HEK293T (cell line): ENCODE measurements at regions not wholly inside any gene's neighbourhood (a gene's known extent, or its start where the extent isn't known, plus 50 kb on each side); places are given as distances from the start of the nearest gene placed in this dataset.
"Not testable (repeated sequence)": the region's sequence is repeated elsewhere in the genome, so short reads cannot be mapped to it uniquely, and the experiment has no call there.

Experiments used
- CTCF ChIA-PET: fragments of 350-600 bp; formaldehyde crosslinking; extraction: SDS; loops from one replicate; lab custom pipeline; 2021; ENCODE audit warnings: antibody characterized with exemption, inconsistent platforms; lab: Yijun Ruan, JAX
- POLR2A ChIA-PET: fragments of 350-600 bp; formaldehyde crosslinking; extraction: SDS; loops from one replicate; lab custom pipeline; 2020; ENCODE audit warnings: antibody characterized with exemption, inconsistent platforms; lab: Yijun Ruan, JAX
- DNase-seq: peaks from one replicate; pipeline ENCODE4 v3.0.0; 2012; ENCODE audit warnings: mixed read lengths; ENCODE audit errors: extremely low spot score
- ARNT ChIP-seq: fragments of 450-650 bp; IDR thresholded peaks from 2 replicates; pipeline ENCODE4 v1.6.1; 2017; ENCODE audit warnings: mild to moderate bottlenecking
- BHLHE40 ChIP-seq: fragments of 450-650 bp; IDR thresholded peaks from 2 replicates; pipeline ENCODE4 v1.6.1; 2016; ENCODE audit warnings: mild to moderate bottlenecking, moderate library complexity, borderline replicate concordance
- CTBP1 ChIP-seq: fragments of 450-650 bp; IDR thresholded peaks from 2 replicates; pipeline ENCODE4 v1.6.1; 2016; ENCODE audit warnings: borderline replicate concordance
- ELF4 ChIP-seq: fragments of 450-650 bp; IDR thresholded peaks from 2 replicates; pipeline ENCODE4 v1.6.1; 2017; ENCODE audit warnings: antibody characterized with exemption
- FOXA1 ChIP-seq: fragments of 450-650 bp; IDR thresholded peaks from 2 replicates; pipeline ENCODE4 v1.6.1; 2016; ENCODE audit warnings: mild to moderate bottlenecking
- FOXK2 ChIP-seq: fragments of 450-650 bp; IDR thresholded peaks from 2 replicates; pipeline ENCODE4 v1.6.1; 2016; ENCODE audit warnings: mild to moderate bottlenecking
- FOXM1 ChIP-seq: fragments of 450-650 bp; IDR thresholded peaks from 2 replicates; pipeline ENCODE4 v1.6.1; 2017; ENCODE audit warnings: mild to moderate bottlenecking, borderline replicate concordance
- HDGF ChIP-seq: fragments of 450-650 bp; IDR thresholded peaks from 2 replicates; pipeline ENCODE4 v1.6.1; 2017; ENCODE audit warnings: antibody characterized with exemption, borderline replicate concordance
- L3MBTL2 ChIP-seq: fragments of 450-650 bp; conservative IDR thresholded peaks from 2 replicates; pipeline ENCODE4 v1.6.1; 2016; ENCODE audit warnings: mild to moderate bottlenecking
- LEF1 ChIP-seq: fragments of 450-650 bp; IDR thresholded peaks from 2 replicates; pipeline ENCODE4 v1.6.1; 2017; ENCODE audit warnings: mild to moderate bottlenecking, borderline replicate concordance
- NFRKB ChIP-seq: fragments of 450-650 bp; IDR thresholded peaks from 2 replicates; pipeline ENCODE4 v1.6.1; 2016; ENCODE audit warnings: mild to moderate bottlenecking, moderate library complexity
- PKNOX1 ChIP-seq: fragments of 450-650 bp; IDR thresholded peaks from 2 replicates; pipeline ENCODE4 v1.6.1; 2016
- SP1 ChIP-seq: fragments of 450-650 bp; IDR thresholded peaks from 2 replicates; pipeline ENCODE4 v1.6.1; 2017
- SUZ12 ChIP-seq: fragments of 450-650 bp; IDR thresholded peaks from 2 replicates; pipeline ENCODE4 v1.6.1; 2016; ENCODE audit warnings: mild to moderate bottlenecking
- TARDBP ChIP-seq: fragments of 450-650 bp; IDR thresholded peaks from 2 replicates; pipeline ENCODE4 v1.6.1; 2016
- ZNF384 ChIP-seq: fragments of 450-650 bp; IDR thresholded peaks from 2 replicates; pipeline ENCODE4 v1.6.1; 2016

- TF ChIP-seq LEF1, result no peak
- TF ChIP-seq ARNT, result no peak
- no peak for TF ChIP-seq ZNF384
- no peak for TF ChIP-seq SP1
- TF ChIP-seq BHLHE40, result no peak
- TF ChIP-seq FOXM1, result no peak
- TF ChIP-seq SUZ12, result no peak
- TF ChIP-seq PKNOX1, result no peak
- no peak for TF ChIP-seq TARDBP
- no peak for TF ChIP-seq FOXK2
- no peak for TF ChIP-seq L3MBTL2
- TF ChIP-seq HDGF, result no peak
- no peak for TF ChIP-seq ELF4
- no peak for TF ChIP-seq CTBP1
- TF ChIP-seq FOXA1, result no peak
- no peak for TF ChIP-seq NFRKB
- CTCF ChIA-PET, result interaction anchor here (0.7 kb wide), 1 partner anchor 1064 kb away, joined by 3 read pairs; no protein-coding TSS in a partner anchor
- DNase-seq, result peak; percentile 39
- POLR2A ChIA-PET, result no interaction called here
These were observed 61.3 kb upstream of the MOCS2 start for GRCh38 chr5:53170746-53171349.

- POLR2A ChIA-PET, CTCF ChIA-PET, DNase-seq: not testable (repeated sequence)
These were observed 62.5 kb upstream of the MOCS2 start for GRCh38 chr5:53172073-53172472.

- no peak for DNase-seq
- TF ChIP-seq HDGF, result no peak
- no peak for TF ChIP-seq SUZ12
- no peak for TF ChIP-seq FOXM1
- no peak for TF ChIP-seq FOXK2
- TF ChIP-seq NFRKB, result no peak
- no peak for TF ChIP-seq ZNF384
- no peak for TF ChIP-seq LEF1
- TF ChIP-seq TARDBP, result no peak
- no peak for TF ChIP-seq SP1
- no peak for TF ChIP-seq ARNT
- TF ChIP-seq ELF4, result no peak
- no peak for TF ChIP-seq PKNOX1
- no peak for TF ChIP-seq BHLHE40
- TF ChIP-seq FOXA1, result no peak
- no peak for TF ChIP-seq CTBP1
- no peak for TF ChIP-seq L3MBTL2
- CTCF ChIA-PET, result no interaction called here
- POLR2A ChIA-PET, result no interaction called here
These were observed 63.1 kb upstream of the MOCS2 start for GRCh38 chr5:53172630-53173029.

GRCh38 chr5:53173083-53173482 lies 63.5 kb upstream of the MOCS2 start:
- TF ChIP-seq FOXA1, result no peak
- TF ChIP-seq TARDBP, result no peak
- no peak for TF ChIP-seq HDGF
- no peak for TF ChIP-seq FOXM1
- no peak for TF ChIP-seq CTBP1
- no peak for TF ChIP-seq SP1
- TF ChIP-seq BHLHE40, result no peak
- no peak for TF ChIP-seq ARNT
- TF ChIP-seq SUZ12, result no peak
- CTCF ChIA-PET, result no interaction called here
- POLR2A ChIA-PET, result no interaction called here
- no peak for DNase-seq

- ChIA-PET POLR2A (no interaction called here), CTCF (no interaction called here)
These were observed 69.3 kb upstream of the MOCS2 start for GRCh38 chr5:53178830-53179229.

GRCh38 chr5:53179691-53180090 lies 70.1 kb upstream of the MOCS2 start:
- CTCF ChIA-PET, result no interaction called here
- DNase-seq, result no peak
- TF ChIP-seq TARDBP (no peak), ARNT (no peak), ZNF384 (no peak), FOXM1 (no peak), ELF4 (no peak), LEF1 (no peak), CTBP1 (no peak), FOXK2 (no peak), FOXA1 (no peak)
- POLR2A ChIA-PET, result no interaction called here

More at GRCh38 chr5:53178830-53179229, 69.3 kb upstream of the MOCS2 start:
- DNase-seq, result no peak
- TF ChIP-seq CTBP1, result no peak
- no peak for TF ChIP-seq SP1

- ChIA-PET CTCF (no interaction called here), POLR2A (no interaction called here)
- TF ChIP-seq HDGF, result no peak
- no peak for TF ChIP-seq SUZ12
- no peak for TF ChIP-seq SP1
- TF ChIP-seq BHLHE40, result no peak
- no peak for TF ChIP-seq ZNF384
- TF ChIP-seq ELF4, result no peak
- TF ChIP-seq FOXK2, result no peak
These were observed 71.0 kb upstream of the MOCS2 start for GRCh38 chr5:53180538-53180937.

More at GRCh38 chr5:53180538-53180937, 71.0 kb upstream of the MOCS2 start:
- no peak for DNase-seq
